Karpas-422 (cell line): ENCODE measurements at regions not wholly inside any gene's neighbourhood (a gene's known extent, or its start where the extent isn't known, plus 50 kb on each side); places are given as distances from the start of the nearest gene placed in this dataset.

Source experiments
- DNase-seq: peaks from one replicate; pipeline ENCODE4 v3.0.0-alpha.2; 2015
- H2AFZ ChIP-seq: fragments of 200-600 bp; sonication (generic); 2 replicates; pipeline ENCODE4 v1.6.1; 2014; ENCODE audit warnings: antibody characterized with exemption, low read length, mixed read lengths
- H3K27ac ChIP-seq: fragments of 200-600 bp; sonication (generic); 2 replicates; pipeline ENCODE4 v1.5.1; 2014; ENCODE audit warnings: mild to moderate bottlenecking, low read length, moderate library complexity
- H3K27me3 ChIP-seq: fragments of 200-600 bp; sonication (generic); 2 replicates; pipeline ENCODE4 v1.6.1; 2014; ENCODE audit warnings: low read length, mixed read lengths
- H3K36me3 ChIP-seq: fragments of 200-600 bp; sonication (generic); 2 replicates; pipeline ENCODE4 v1.6.1; 2014; ENCODE audit warnings: low read length, mixed read lengths; ENCODE audit not compliant: insufficient read depth
- H3K4me1 ChIP-seq: fragments of 200-600 bp; sonication (generic); 2 replicates; pipeline ENCODE4 v1.6.1; 2014; ENCODE audit warnings: mild to moderate bottlenecking, low read length, mixed read lengths
- H3K4me2 ChIP-seq: fragments of 200-600 bp; sonication (generic); 2 replicates; pipeline ENCODE4 v1.6.1; 2014; ENCODE audit warnings: low read length, low read depth, mild to moderate bottlenecking; ENCODE audit not compliant: poor library complexity, severe bottlenecking
- H3K4me3 ChIP-seq: fragments of 200-600 bp; sonication (generic); 2 replicates; pipeline ENCODE4 v1.5.1; 2014; ENCODE audit warnings: mild to moderate bottlenecking, antibody characterized with exemption, low read length, mixed read lengths
- H3K79me2 ChIP-seq: fragments of 200-600 bp; sonication (generic); 2 replicates; pipeline ENCODE4 v1.6.1; 2014; ENCODE audit warnings: mild to moderate bottlenecking, low read length, mixed read lengths
- H3K9ac ChIP-seq: fragments of 200-600 bp; sonication (generic); 2 replicates; pipeline ENCODE4 v1.6.0; 2014; ENCODE audit warnings: low read length
- H3K9me2 ChIP-seq: fragments of 200-600 bp; sonication (generic), shearing (Covaris generic); replicated peaks from 2 replicates; pipeline ENCODE4 v1.6.0; 2014; ENCODE audit warnings: mild to moderate bottlenecking, low read length, moderate library complexity; ENCODE audit not compliant: insufficient read depth
- H3K9me3 ChIP-seq: fragments of 300-700, 200-600 bp; sonication (generic); 2 replicates; pipeline ENCODE4 v1.6.1; 2014; ENCODE audit warnings: low read length, mixed read lengths
- H4K20me1 ChIP-seq: fragments of 200-600 bp; sonication (generic); 2 replicates; pipeline ENCODE4 v1.6.1; 2014; ENCODE audit warnings: mild to moderate bottlenecking, antibody characterized with exemption, low read length, low read depth; ENCODE audit not compliant: insufficient read depth

GRCh38 chr11:131307506-131307905 lies 62.9 kb upstream of the NTM start:
- Histone ChIP-seq H3K4me3 (no peak overlapping the region), H4K20me1 (no peaks in the 10 kb centered on the region), H3K9ac (no peak overlapping the region), H3K9me3 (no peaks in the 10 kb centered on the region), H3K27ac (no peak overlapping the region), H2AFZ (no peak overlapping the region), H3K79me2 (no peaks in the 10 kb centered on the region), H3K4me1 (no peaks in the 10 kb centered on the region), H3K4me2 (no peak overlapping the region), H3K36me3 (no peaks in the 10 kb centered on the region), H3K9me2 (no peaks in the 10 kb centered on the region), H3K27me3 (no peaks in the 10 kb centered on the region)
- no peak for DNase-seq

- Histone ChIP-seq H2AFZ (no peak overlapping the region), H3K9me3 (no peaks in the 10 kb centered on the region), H3K9ac (no peak overlapping the region), H3K36me3 (no peaks in the 10 kb centered on the region), H3K4me1 (no peaks in the 10 kb centered on the region), H3K27me3 (no peaks in the 10 kb centered on the region), H3K4me3 (no peak overlapping the region), H3K79me2 (no peaks in the 10 kb centered on the region), H3K27ac (no peak overlapping the region), H3K4me2 (no peak overlapping the region), H4K20me1 (no peaks in the 10 kb centered on the region), H3K9me2 (no peaks in the 10 kb centered on the region)
- no peak for DNase-seq
Observed at GRCh38 chr11:131309776-131310175, 60.6 kb upstream of the NTM start.

DNA sequence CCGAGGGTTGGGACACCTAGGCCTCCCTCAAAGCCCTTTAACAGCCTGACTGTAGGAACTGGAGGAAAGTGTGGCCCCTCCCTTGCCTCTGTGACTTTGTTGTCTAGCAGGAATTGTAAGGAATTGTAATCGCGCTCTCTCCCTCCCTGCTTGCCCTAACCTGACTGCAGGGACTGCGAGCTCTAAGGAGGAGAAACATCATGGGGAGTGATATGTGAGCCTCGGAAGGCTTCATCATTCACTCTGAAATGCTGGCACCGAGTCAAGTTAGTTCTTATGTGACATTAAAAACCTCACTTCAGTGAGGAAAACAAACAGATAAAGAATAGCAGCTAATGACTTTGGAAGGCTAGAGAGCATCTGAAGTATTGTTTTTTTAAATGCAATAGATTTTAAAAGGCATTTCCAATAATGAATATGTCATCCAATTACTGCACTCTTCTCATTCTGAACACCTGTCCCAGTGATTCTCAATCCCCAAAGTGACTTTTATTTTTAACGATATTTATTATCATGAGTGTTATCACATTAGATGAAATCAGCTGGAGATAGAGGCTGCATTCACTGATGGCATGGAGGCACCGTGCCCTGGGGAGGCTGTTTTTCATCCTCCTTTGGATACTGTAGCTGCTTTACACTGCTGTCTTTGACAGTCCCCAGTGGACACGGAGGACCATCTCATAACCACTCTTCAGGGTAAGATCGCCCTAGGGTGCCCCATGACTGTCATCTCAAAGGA lies 58.5 kb upstream of the NTM start:
- H4K20me1 ChIP-seq = no peaks in the 10 kb centered on the region
- H3K27ac ChIP-seq = no peak overlapping the region
- H3K9ac ChIP-seq = no peak overlapping the region
- H3K27me3 ChIP-seq = no peaks in the 10 kb centered on the region
- H3K4me3 ChIP-seq = no peak overlapping the region
- no peaks in the 10 kb centered on the region for H3K36me3 ChIP-seq
- no peaks in the 10 kb centered on the region for H3K9me3 ChIP-seq
- no peak overlapping the region for H2AFZ ChIP-seq
- H3K4me1 ChIP-seq = no peaks in the 10 kb centered on the region
- H3K79me2 ChIP-seq = no peaks in the 10 kb centered on the region
- H3K4me2 ChIP-seq = no peak overlapping the region
- H3K9me2 ChIP-seq = no peaks in the 10 kb centered on the region
- DNase-seq = no peak
